ENCODE measurements at regions not wholly inside any gene's neighbourhood (a gene's known extent, or its start where the extent isn't known, plus 50 kb on each side); places are given as distances from the start of the nearest gene placed in this dataset.
"Not testable (repeated sequence)": the region's sequence is repeated elsewhere in the genome, so short reads cannot be mapped to it uniquely, and the experiment has no call there.

- DNase-seq (ENCODE audit: extremely low read depth, low read depth, low spot score): no peak
These were observed 476.2 kb downstream of the KLF12 start for GRCh38 chr13:73657821-73658540.

GRCh38 chr13:73656863-73657262, 477.3 kb downstream of the KLF12 start:
- DNase-seq (ENCODE audit: extremely low read depth, low read depth, low spot score): no peak

- no peak for DNase-seq (ENCODE audit: extremely low read depth, low read depth, low spot score)
These were observed 480.5 kb downstream of the KLF12 start for GRCh38 chr13:73653688-73654087.

- DNase-seq (ENCODE audit: extremely low read depth, low read depth, low spot score): no peak
These were observed 486.8 kb downstream of the KLF12 start for GRCh38 chr13:73647417-73647816.

- not testable (repeated sequence) for DNase-seq (ENCODE audit: extremely low read depth, low read depth, low spot score)
These were observed 493.6 kb downstream of the KLF12 start for GRCh38 chr13:73640476-73641179.

GRCh38 chr13:73635166-73635787, 498.9 kb downstream of the KLF12 start:
- no peak for DNase-seq (ENCODE audit: extremely low read depth, low read depth, low spot score)

GRCh38 chr13:73633817-73634460, 500.3 kb downstream of the KLF12 start:
- no peak for DNase-seq (ENCODE audit: extremely low read depth, low read depth, low spot score)

GRCh38 chr13:73631411-73631810, 502.8 kb downstream of the KLF12 start:
- DNase-seq (ENCODE audit: extremely low read depth, low read depth, low spot score): no peak

- DNase-seq (ENCODE audit: extremely low read depth, low read depth, low spot score): no peak
These were observed 508.5 kb downstream of the KLF12 start for GRCh38 chr13:73625562-73626339.

- DNase-seq (ENCODE audit: extremely low read depth, low read depth, low spot score): no peak
These were observed 510.9 kb downstream of the KLF12 start for GRCh38 chr13:73623281-73623680.

GRCh38 chr13:73622381-73622780, 511.8 kb downstream of the KLF12 start:
- DNase-seq (ENCODE audit: extremely low read depth, low read depth, low spot score): no peak

- no peak for DNase-seq (ENCODE audit: extremely low read depth, low read depth, low spot score)
These were observed 515.8 kb downstream of the KLF12 start for GRCh38 chr13:73618275-73618865.

GRCh38 chr13:73616861-73617260, 517.3 kb downstream of the KLF12 start:
- DNase-seq (ENCODE audit: extremely low read depth, low read depth, low spot score): no peak

GRCh38 chr13:73610799-73611592, 523.2 kb downstream of the KLF12 start:
- no peak for DNase-seq (ENCODE audit: extremely low read depth, low read depth, low spot score)

GRCh38 chr13:73608711-73609485, 525.3 kb downstream of the KLF12 start:
- no peak for DNase-seq (ENCODE audit: extremely low read depth, low read depth, low spot score)

GRCh38 chr13:73608157-73608516, 526.1 kb downstream of the KLF12 start:
- no peak for DNase-seq (ENCODE audit: extremely low read depth, low read depth, low spot score)

GRCh38 chr13:73607489-73608156, 526.6 kb downstream of the KLF12 start:
- no peak for DNase-seq (ENCODE audit: extremely low read depth, low read depth, low spot score)

- no peak for DNase-seq (ENCODE audit: extremely low read depth, low read depth, low spot score)
These were observed 530.6 kb downstream of the KLF12 start for GRCh38 chr13:73603646-73604045.

Measured in glomerular endothelial cell (primary cell).